ENCODE measurements at regions not wholly inside any gene's neighbourhood (a gene's known extent, or its start where the extent isn't known, plus 50 kb on each side); places are given as distances from the start of the nearest gene placed in this dataset.

GRCh38 chr3:107882881-107883280 lies 207.9 kb downstream of the CD47 start:
- TF ChIP-seq CTCF (conservative IDR thresholded peaks at IDR 0.05; ENCODE audit: low read depth, low read length) (no peak), EZH2 (IDR thresholded peaks at IDR 0.05; ENCODE audit: low read length, unreplicated experiment) (no peak), EZH2phosphoT487 (IDR thresholded peaks at IDR 0.05; ENCODE audit: borderline replicate concordance, low read length) (no peak)

Measured in PC-3 (cell line).